Neural cell (in vitro differentiated cells): ENCODE measurements at regions not wholly inside any gene's neighbourhood (a gene's known extent, or its start where the extent isn't known, plus 50 kb on each side); places are given as distances from the start of the nearest gene placed in this dataset.

ENCODE experiments used
- CTCF ChIP-seq: fragments of 450-650 bp; IDR thresholded peaks from 2 replicates; pipeline ENCODE4 v1.5.1; 2014; ENCODE audit warnings: antibody characterized with exemption, mild to moderate bottlenecking, moderate library complexity; ENCODE audit not compliant: poor library complexity, severe bottlenecking
- MXI1 ChIP-seq: fragments of 450-650 bp; conservative IDR thresholded peaks from 2 replicates; pipeline ENCODE4 v1.6.1; 2014; ENCODE audit warnings: antibody characterized with exemption, mild to moderate bottlenecking; ENCODE audit not compliant: poor library complexity, severe bottlenecking

GRCh38 chrY:19066447-19067190 lies 293.1 kb upstream of the HSFY2 start:
- TF ChIP-seq CTCF (no peak), MXI1 (no peak)
